OCI-LY7 (cell line): ENCODE measurements at regions not wholly inside any gene's neighbourhood (a gene's known extent, or its start where the extent isn't known, plus 50 kb on each side); places are given as distances from the start of the nearest gene placed in this dataset.

Experiments used
- CTCF ChIP-seq: fragments of 200-600 bp; sonication (generic); conservative IDR thresholded peaks from 2 replicates; pipeline ENCODE4 v1.5.1; 2014; ENCODE audit warnings: mild to moderate bottlenecking, antibody characterized with exemption, low read length, moderate library complexity, mixed read lengths
- EZH2phosphoT487 ChIP-seq: fragments of 200-600 bp; sonication (generic); IDR thresholded peaks from 2 replicates; pipeline ENCODE4 v1.6.1; 2018; ENCODE audit warnings: low read depth, borderline replicate concordance, mild to moderate bottlenecking, mixed run types, antibody characterized with exemption, low read length, moderate library complexity, mixed read lengths

GRCh38 chr13:89267734-89268133 is 1596.6 kb downstream of the SLITRK5 start:
- TF ChIP-seq CTCF (no peak), EZH2phosphoT487 (no peak)
